H1 (cell line): ENCODE measurements at regions not wholly inside any gene's neighbourhood (a gene's known extent, or its start where the extent isn't known, plus 50 kb on each side); places are given as distances from the start of the nearest gene placed in this dataset.
A peak's percentile ranks its signal among the peaks of the same experiment; 100 is the strongest.

ENCODE experiments used
- CTCF ChIA-PET: fragments of 300-600 bp; sonication (Branson Sonifier 250); formaldehyde crosslinking; loops from one replicate; lab custom pipeline; 2021; ENCODE audit not compliant: partially characterized antibody; lab: Charles Lee
- POLR2A ChIA-PET: fragments of 300-600 bp; sonication (Branson Sonifier 250); formaldehyde crosslinking; loops from one replicate; lab custom pipeline; 2021; ENCODE audit warnings: inconsistent platforms; ENCODE audit not compliant: partially characterized antibody; lab: Charles Lee
- DNase-seq, 2 experiments: peaks; one replicate each; pipeline versions ENCODE4 v3.0.0 to v3.0.0-alpha.2; 2010 to 2022; ENCODE audit warnings: low spot score in 2 of 2, low read depth in 1 of 2, mixed read lengths in 1 of 2
- FAIRE-seq: peaks from 2 replicates; lab custom pipeline; 2011; peaks lifted over from hg19 to GRCh38; lab: Jason Lieb, UNC
- H2AFZ ChIP-seq: 2 replicates; pipeline ENCODE4 v1.8.1; 2012; ENCODE audit warnings: low read length, inconsistent platforms
- H2AK5ac ChIP-seq: 2 replicates; pipeline ENCODE4 v1.6.1; 2013; ENCODE audit warnings: low read depth, low read length
- H2BK120ac ChIP-seq: replicated peaks from 2 replicates; pipeline ENCODE3; 2013; ENCODE audit warnings: low read depth, low read length, inconsistent platforms
- H2BK12ac ChIP-seq: 2 replicates; pipeline ENCODE4 v1.6.1; 2013; ENCODE audit warnings: low read depth, low read length
- H2BK15ac ChIP-seq: 2 replicates; pipeline ENCODE4 v1.6.1; 2013; ENCODE audit warnings: low read length
- H2BK20ac ChIP-seq: 2 replicates; pipeline ENCODE4 v1.6.1; 2013; ENCODE audit warnings: low read length
- H2BK5ac ChIP-seq: 2 replicates; pipeline ENCODE4 v1.6.1; 2013; ENCODE audit warnings: low read depth, low read length
- H3K14ac ChIP-seq: 2 replicates; pipeline ENCODE4 v1.6.1; 2013; ENCODE audit warnings: inconsistent platforms; ENCODE audit not compliant: insufficient read length
- H3K18ac ChIP-seq: 2 replicates; pipeline ENCODE4 v1.6.1; 2013; ENCODE audit warnings: low read length; ENCODE audit errors: extremely low read depth
- H3K23ac ChIP-seq: 2 replicates; pipeline ENCODE4 v1.6.1; 2013; ENCODE audit warnings: inconsistent platforms; ENCODE audit not compliant: insufficient read length
- H3K23me2 ChIP-seq: 2 replicates; pipeline ENCODE4 v1.6.1; 2013; ENCODE audit warnings: low read depth, low read length
- H3K27ac ChIP-seq: 2 replicates; pipeline ENCODE4 v1.6.1; 2011; ENCODE audit warnings: low read depth, low read length, inconsistent platforms
- H3K27me3 ChIP-seq, 4 experiments: replicated peaks in 1 of 4; 1 replicate in 1 of 4; 2 replicates in 3 of 4; pipeline versions ENCODE4 v1.6.1 to v1.8.1; 2011 to 2013; ENCODE audit warnings: low read length in 3 of 4, mild to moderate bottlenecking in 3 of 4, inconsistent platforms in 2 of 4, mixed read lengths in 2 of 4, moderate library complexity in 1 of 4; ENCODE audit not compliant: control insufficient read depth in 3 of 4, insufficient read depth in 3 of 4; ENCODE audit errors: extremely low read depth in 1 of 4
- H3K36me3 ChIP-seq, 4 experiments: 2 replicates each; pipeline versions ENCODE4 v1.6.1 to v1.8.1; 2011 to 2013; ENCODE audit warnings: mild to moderate bottlenecking in 4 of 4, low read length in 3 of 4, moderate library complexity in 2 of 4, control low read depth in 1 of 4, inconsistent platforms in 1 of 4; ENCODE audit not compliant: insufficient read depth in 4 of 4, control insufficient read depth in 2 of 4
- H3K4ac ChIP-seq: replicated peaks from 2 replicates; pipeline ENCODE3; 2013; ENCODE audit warnings: low read length, low read depth, mixed read lengths, inconsistent platforms; ENCODE audit not compliant: insufficient read length
- H3K4me1 ChIP-seq, 4 experiments: replicated peaks in 1 of 4; 1 replicate in 1 of 4; 2 replicates in 3 of 4; pipeline versions ENCODE4 v1.6.1 to v1.8.1; 2011 to 2013; ENCODE audit warnings: low read length in 3 of 4, inconsistent platforms in 2 of 4, mixed read lengths in 1 of 4; ENCODE audit not compliant: insufficient read depth in 4 of 4, control insufficient read depth in 3 of 4
- H3K4me2 ChIP-seq, 2 experiments: 2 replicates each; pipeline versions ENCODE4 v1.6.1 to v1.8.1; 2011 to 2013; ENCODE audit warnings: low read depth in 2 of 2, low read length in 2 of 2, control low read depth in 1 of 2, inconsistent platforms in 1 of 2, mild to moderate bottlenecking in 1 of 2; ENCODE audit not compliant: insufficient read depth in 1 of 2
- H3K4me3 ChIP-seq, 4 experiments: fragments of 200-600, 300-600 bp in 1 of 4; sonication (generic), shearing (Covaris generic), sonication (Bioruptor Twin) in 1 of 4; 2 replicates each; pipeline versions ENCODE4 v1.5.1 to v1.8.1; 2011 to 2016; ENCODE audit warnings: low read length in 4 of 4, low read depth in 3 of 4, control low read depth in 2 of 4, inconsistent platforms in 2 of 4, mild to moderate bottlenecking in 2 of 4, mixed read lengths in 1 of 4, moderate library complexity in 1 of 4; ENCODE audit not compliant: insufficient read depth in 2 of 4; ENCODE audit errors: extremely low read depth in 1 of 4
- H3K56ac ChIP-seq: replicated peaks from 2 replicates; pipeline ENCODE3; 2013; ENCODE audit warnings: low read depth, mild to moderate bottlenecking, mixed read lengths, low read length, inconsistent platforms; ENCODE audit not compliant: insufficient read length
- H3K79me1 ChIP-seq: 2 replicates; pipeline ENCODE4 v1.6.1; 2013; ENCODE audit warnings: low read depth, low read length, control low read depth
- H3K79me2 ChIP-seq, 2 experiments: 2 replicates each; pipeline versions ENCODE4 v1.6.1 to v1.8.1; 2012 to 2013; ENCODE audit warnings: low read length in 2 of 2, mild to moderate bottlenecking in 2 of 2, inconsistent platforms in 1 of 2; ENCODE audit not compliant: insufficient read depth in 2 of 2, control insufficient read depth in 1 of 2
- H3K9ac ChIP-seq, 4 experiments: replicated peaks in 1 of 4; 1 replicate in 1 of 4; 2 replicates in 3 of 4; pipeline versions ENCODE4 v1.6.1 to v1.8.1; 2011 to 2013; ENCODE audit warnings: low read depth in 3 of 4, low read length in 3 of 4, control low read depth in 2 of 4, mild to moderate bottlenecking in 2 of 4, moderate library complexity in 2 of 4, inconsistent platforms in 1 of 4; ENCODE audit errors: extremely low read depth in 1 of 4
- H3K9me3 ChIP-seq, 2 experiments: 2 replicates each; pipeline versions ENCODE4 v1.6.1 to v1.8.1; 2012 to 2013; ENCODE audit warnings: mild to moderate bottlenecking in 2 of 2, moderate library complexity in 2 of 2, control low read depth in 1 of 2, inconsistent platforms in 1 of 2, low read depth in 1 of 2, low read length in 1 of 2, mixed read lengths in 1 of 2; ENCODE audit not compliant: insufficient read depth in 2 of 2
- H4K20me1 ChIP-seq, 2 experiments: replicated peaks in 1 of 2; 2 replicates each; pipeline versions ENCODE3 to v1.8.1; 2011 to 2013; ENCODE audit warnings: inconsistent platforms in 2 of 2, low read length in 2 of 2, mild to moderate bottlenecking in 1 of 2; ENCODE audit not compliant: insufficient read depth in 2 of 2, control insufficient read depth in 1 of 2
- H4K5ac ChIP-seq: 2 replicates; pipeline ENCODE4 v1.6.1; 2013; ENCODE audit warnings: low read length, low read depth, mixed read lengths, inconsistent platforms; ENCODE audit not compliant: insufficient read length
- H4K8ac ChIP-seq: 2 replicates; pipeline ENCODE4 v1.8.0; 2013; ENCODE audit warnings: mild to moderate bottlenecking, moderate library complexity, low read length, inconsistent platforms; ENCODE audit not compliant: insufficient read depth; ENCODE audit errors: extremely low read depth
- H4K91ac ChIP-seq: replicated peaks from 2 replicates; pipeline ENCODE3; 2013; ENCODE audit warnings: low read length, mixed read lengths, inconsistent platforms; ENCODE audit not compliant: insufficient read length
- BRCA1 ChIP-seq: IDR thresholded peaks from 2 replicates; pipeline ENCODE4 v1.6.1; 2012; ENCODE audit warnings: low read depth, low read length, improper control_type of control experiment
- CEBPB ChIP-seq: IDR thresholded peaks from 2 replicates; pipeline ENCODE4 v1.6.1; 2012; ENCODE audit warnings: low read depth, low read length
- GABPA ChIP-seq: IDR thresholded peaks from 2 replicates; pipeline ENCODE4 v1.6.1; 2011; ENCODE audit warnings: mild to moderate bottlenecking, low read length, moderate library complexity, borderline replicate concordance; ENCODE audit not compliant: insufficient read depth
- JUN ChIP-seq: IDR thresholded peaks from 2 replicates; pipeline ENCODE4 v1.6.1; 2011; ENCODE audit warnings: low read depth, mild to moderate bottlenecking, improper control_type of control experiment, low read length
- KDM5A ChIP-seq: fragments of 200-600 bp; IDR thresholded peaks from 2 replicates; pipeline ENCODE4 v1.7.1; 2012; ENCODE audit warnings: mild to moderate bottlenecking, low read length, inconsistent platforms, mixed read lengths
- MAFK ChIP-seq: IDR thresholded peaks from 2 replicates; pipeline ENCODE4 v1.6.1; 2012; ENCODE audit warnings: low read depth, mild to moderate bottlenecking, improper control_type of control experiment, low read length
- NANOG ChIP-seq: IDR thresholded peaks from 2 replicates; pipeline ENCODE4 v1.6.1; 2011; ENCODE audit warnings: low read length, low read depth, mild to moderate bottlenecking, inconsistent platforms; ENCODE audit not compliant: insufficient read depth, poor library complexity, severe bottlenecking
- RAD21 ChIP-seq, 2 experiments: IDR thresholded peaks in 1 of 2; conservative IDR thresholded peaks in 1 of 2; 2 replicates each; pipeline ENCODE4 v1.6.1; 2011; ENCODE audit warnings: low read depth in 2 of 2, low read length in 2 of 2, improper control_type of control experiment in 1 of 2, inconsistent platforms in 1 of 2, mild to moderate bottlenecking in 1 of 2, moderate library complexity in 1 of 2
- SIN3A ChIP-seq, 2 experiments: IDR thresholded peaks in 1 of 2; conservative IDR thresholded peaks in 1 of 2; 2 replicates each; pipeline ENCODE4 v1.6.1; 2011 to 2012; ENCODE audit warnings: low read length in 2 of 2, improper control_type of control experiment in 1 of 2, low read depth in 1 of 2, mild to moderate bottlenecking in 1 of 2
- TCF12 ChIP-seq: IDR thresholded peaks from 2 replicates; pipeline ENCODE4 v1.6.1; 2011; ENCODE audit warnings: low read depth, mild to moderate bottlenecking, low read length
- TEAD4 ChIP-seq: IDR thresholded peaks from 2 replicates; pipeline ENCODE4 v1.6.1; 2012; ENCODE audit warnings: low read depth, low read length, inconsistent platforms, mixed read lengths
- WGBS, 2 experiments: shearing (Covaris generic) in 1 of 2; methylation state at CpG; one replicate each; pipeline versions ENCODE4 v1.1.6 to v1.1.7; 2013 to 2015; ENCODE audit warnings: low lambda C conversion rate in 2 of 2, mixed read lengths in 2 of 2, inconsistent platforms in 1 of 2, low coverage in 1 of 2, missing lambda C conversion rate in 1 of 2; ENCODE audit not compliant: insufficient replicate concordance in 2 of 2, insufficient coverage in 1 of 2, insufficient read length in 1 of 2; ENCODE audit errors: extremely low coverage in 1 of 2, missing lambda C conversion rate in 1 of 2; 5-methylcytosine and 5-hydroxymethylcytosine counted together
- TF ChIP-seq, protein P1 (sequence below): IDR thresholded peaks from 2 replicates; pipeline ENCODE4 v1.6.1; 2011; ENCODE audit warnings: low read length, improper control_type of control experiment
- TF ChIP-seq, protein P2 (sequence below): IDR thresholded peaks from 2 replicates; pipeline ENCODE4 v1.6.1; 2012; ENCODE audit warnings: inconsistent platforms

- DNase-seq (no peak), FAIRE-seq (no peak)
- H3K23ac ChIP-seq, result no peak overlapping the region
- H2BK12ac ChIP-seq, result no peak overlapping the region
- H2BK15ac ChIP-seq, result no peak overlapping the region
- no peak overlapping the region for H3K9ac ChIP-seq
- no peak overlapping the region for H2BK20ac ChIP-seq
- no peak overlapping the region for H3K56ac ChIP-seq
- no peak overlapping the region for H4K91ac ChIP-seq
- no peaks in the 10 kb centered on the region for H3K23me2 ChIP-seq
- no peak overlapping the region for H3K4me2 ChIP-seq
- no peaks in the 10 kb centered on the region for H3K79me1 ChIP-seq
- peaks cover 0 to 2% (median 0%) of the 10 kb centered on the region in 4 experiments; a peak in 1 of 7 replicates for H3K4me1 ChIP-seq
- H3K27me3 ChIP-seq, result no peaks in the 10 kb centered on the region
- no peak overlapping the region for H4K5ac ChIP-seq
- no peaks in the 10 kb centered on the region for H3K79me2 ChIP-seq
- H3K36me3 ChIP-seq, result no peaks in the 10 kb centered on the region
- no peak overlapping the region for H4K8ac ChIP-seq
- ChIA-PET POLR2A (no interaction called here), CTCF (interaction anchor here (1.0 kb wide), 1 partner anchor 455 kb away, joined by 3 read pairs; no protein-coding TSS in a partner anchor)
- H3K9me3 ChIP-seq, result no peaks in the 10 kb centered on the region
- no peak overlapping the region for H2BK5ac ChIP-seq
- 73% methylated on average over 2 of the region's 2 CpGs; no CpG with 5 or more reads in 1 of the 2 experiments for WGBS, 2 experiments
- H3K4me3 ChIP-seq, result no peak overlapping the region
- H2AFZ ChIP-seq, result peak overlapping the region; percentile 48; the same call in 1 of the 2 replicates
- no peak overlapping the region for H3K14ac ChIP-seq
- no peak overlapping the region for H3K27ac ChIP-seq
- no peak overlapping the region for H3K18ac ChIP-seq
- H2BK120ac ChIP-seq, result no peak overlapping the region
- no peak overlapping the region for H3K4ac ChIP-seq
- H2AK5ac ChIP-seq, result no peak overlapping the region
- H4K20me1 ChIP-seq, result no peaks in the 10 kb centered on the region
- no peak for TF ChIP-seq BRCA1
- TF ChIP-seq MAFK, result no peak
- TF ChIP-seq JUN, result no peak
- TF ChIP-seq NANOG, result no peak
- TF ChIP-seq CEBPB, result no peak
- TF ChIP-seq RAD21 (IDR thresholded peaks at IDR 0.05 in 1 of 2, conservative IDR thresholded peaks at IDR 0.05 in 1 of 2; ENCODE audit: low read depth in 2 of 2, low read length in 2 of 2), result no peak
- TF ChIP-seq, protein P1, sequence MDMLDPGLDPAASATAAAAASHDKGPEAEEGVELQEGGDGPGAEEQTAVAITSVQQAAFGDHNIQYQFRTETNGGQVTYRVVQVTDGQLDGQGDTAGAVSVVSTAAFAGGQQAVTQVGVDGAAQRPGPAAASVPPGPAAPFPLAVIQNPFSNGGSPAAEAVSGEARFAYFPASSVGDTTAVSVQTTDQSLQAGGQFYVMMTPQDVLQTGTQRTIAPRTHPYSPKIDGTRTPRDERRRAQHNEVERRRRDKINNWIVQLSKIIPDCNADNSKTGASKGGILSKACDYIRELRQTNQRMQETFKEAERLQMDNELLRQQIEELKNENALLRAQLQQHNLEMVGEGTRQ, result no peak
- TF ChIP-seq KDM5A, result no peak
- TF ChIP-seq SIN3A (conservative IDR thresholded peaks at IDR 0.05 in 1 of 2, IDR thresholded peaks at IDR 0.05 in 1 of 2; ENCODE audit: low read depth in 1 of 2, low read length in 2 of 2), result no peak
- no peak for TF ChIP-seq TCF12
- no peak for TF ChIP-seq GABPA
- TF ChIP-seq TEAD4, result no peak
- TF ChIP-seq, protein P2, sequence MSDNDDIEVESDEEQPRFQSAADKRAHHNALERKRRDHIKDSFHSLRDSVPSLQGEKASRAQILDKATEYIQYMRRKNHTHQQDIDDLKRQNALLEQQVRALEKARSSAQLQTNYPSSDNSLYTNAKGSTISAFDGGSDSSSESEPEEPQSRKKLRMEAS, result no peak
These were observed 664.3 kb upstream of the B3GALT2 start for GRCh38 chr1:193850745-193851144.
